ENCODE measurements at regions not wholly inside any gene's neighbourhood (a gene's known extent, or its start where the extent isn't known, plus 50 kb on each side); places are given as distances from the start of the nearest gene placed in this dataset.

DNA sequence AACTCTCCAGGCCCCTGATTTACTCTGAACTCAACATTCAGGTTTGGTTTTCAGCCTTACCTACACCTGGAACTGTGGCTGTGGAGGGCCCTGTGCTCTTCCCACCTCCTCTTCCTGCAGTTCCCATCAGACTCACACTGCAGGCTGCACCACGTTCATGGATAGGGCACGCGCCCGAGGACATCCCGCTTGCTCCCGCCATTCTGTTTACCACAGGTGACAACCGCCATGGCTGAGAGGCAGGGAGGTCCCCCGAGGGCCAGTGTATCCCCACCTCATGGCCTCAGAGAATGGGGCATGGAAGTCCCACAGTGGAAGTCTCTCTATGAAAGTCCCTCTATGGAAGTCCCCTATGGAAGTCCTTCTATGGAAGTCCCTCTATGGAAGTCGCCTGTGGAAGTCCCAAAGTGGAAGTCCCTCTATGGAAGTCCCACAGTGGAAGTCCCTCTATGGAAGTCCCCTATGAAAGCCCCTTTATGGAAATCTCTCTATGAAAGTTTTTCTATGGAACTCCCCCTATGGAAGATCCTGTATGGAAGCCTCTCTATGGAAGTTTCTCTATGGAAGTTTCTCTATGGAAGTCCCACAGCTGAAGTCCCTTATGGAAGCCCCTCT lies 358.4 kb upstream of the SALL3 start:
- H3K9me3 ChIP-seq = peaks cover 0 to 43% of the 10 kb centered on the region in 2 donors
- TF ChIP-seq POLR2AphosphoS5 (IDR thresholded peaks at IDR 0.05) = no peak
- TF ChIP-seq, protein P1, sequence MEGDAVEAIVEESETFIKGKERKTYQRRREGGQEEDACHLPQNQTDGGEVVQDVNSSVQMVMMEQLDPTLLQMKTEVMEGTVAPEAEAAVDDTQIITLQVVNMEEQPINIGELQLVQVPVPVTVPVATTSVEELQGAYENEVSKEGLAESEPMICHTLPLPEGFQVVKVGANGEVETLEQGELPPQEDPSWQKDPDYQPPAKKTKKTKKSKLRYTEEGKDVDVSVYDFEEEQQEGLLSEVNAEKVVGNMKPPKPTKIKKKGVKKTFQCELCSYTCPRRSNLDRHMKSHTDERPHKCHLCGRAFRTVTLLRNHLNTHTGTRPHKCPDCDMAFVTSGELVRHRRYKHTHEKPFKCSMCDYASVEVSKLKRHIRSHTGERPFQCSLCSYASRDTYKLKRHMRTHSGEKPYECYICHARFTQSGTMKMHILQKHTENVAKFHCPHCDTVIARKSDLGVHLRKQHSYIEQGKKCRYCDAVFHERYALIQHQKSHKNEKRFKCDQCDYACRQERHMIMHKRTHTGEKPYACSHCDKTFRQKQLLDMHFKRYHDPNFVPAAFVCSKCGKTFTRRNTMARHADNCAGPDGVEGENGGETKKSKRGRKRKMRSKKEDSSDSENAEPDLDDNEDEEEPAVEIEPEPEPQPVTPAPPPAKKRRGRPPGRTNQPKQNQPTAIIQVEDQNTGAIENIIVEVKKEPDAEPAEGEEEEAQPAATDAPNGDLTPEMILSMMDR (IDR thresholded peaks at IDR 0.05) = no peak
- no peak for TF ChIP-seq POLR2A (IDR thresholded peaks at IDR 0.05)
- no peak overlapping the region for H3K27ac ChIP-seq
- H3K36me3 ChIP-seq = no peaks in the 10 kb centered on the region
- no peaks in the 10 kb centered on the region for H3K4me1 ChIP-seq
- H3K27me3 ChIP-seq = peaks cover 0 to 22% of the 10 kb centered on the region in 2 donors
- intact Hi-C loops (cut with DNase I; ENCODE audit: low total_unique reads) = no loop called here
- no peak for DNase-seq (ENCODE audit: low spot score in 2 of 2)
- no peak overlapping the region for H3K4me3 ChIP-seq

DNA sequence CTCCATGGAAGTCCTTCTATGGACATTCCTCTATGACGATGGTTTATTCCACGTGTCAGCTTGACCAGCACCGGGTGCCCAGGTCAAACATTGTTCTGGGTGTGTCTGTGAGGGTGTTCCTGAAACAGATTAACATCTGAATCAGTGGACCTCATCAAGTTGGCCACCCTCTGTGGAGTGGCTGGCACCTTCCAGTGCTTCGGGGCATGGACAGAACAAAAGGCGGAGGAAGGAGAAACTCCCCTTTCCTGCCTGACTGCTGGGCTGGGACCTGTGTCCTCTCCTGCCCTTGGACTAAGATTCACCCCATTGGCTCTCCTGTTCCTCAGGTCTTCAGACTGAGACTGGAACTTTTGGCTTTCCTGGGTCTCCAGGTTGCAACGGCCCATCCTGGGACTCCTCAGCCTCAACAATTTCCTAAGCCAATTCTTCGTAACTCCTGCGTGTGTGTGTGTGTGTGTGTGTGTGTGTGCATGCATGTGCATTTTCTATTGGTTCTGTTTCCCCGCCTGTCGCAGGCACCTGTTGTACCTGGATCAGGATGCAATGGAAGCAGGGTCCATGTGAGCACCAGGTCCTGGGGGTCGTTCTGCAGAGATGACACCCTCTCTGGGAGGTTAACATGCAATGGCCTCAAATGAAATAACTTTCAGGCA lies 357.2 kb upstream of the SALL3 start:
- Histone ChIP-seq H3K27ac (no peak overlapping the region), H3K9me3 (peaks cover 0 to 32% of the 10 kb centered on the region in 2 donors), H3K36me3 (no peaks in the 10 kb centered on the region), H3K4me1 (no peaks in the 10 kb centered on the region), H3K27me3 (peaks cover 0 to 28% of the 10 kb centered on the region in 2 donors), H3K4me3 (no peak overlapping the region)
- DNase-seq (ENCODE audit: low spot score in 2 of 2) = no peak
- TF ChIP-seq POLR2AphosphoS5 (IDR thresholded peaks at IDR 0.05) = no peak
- TF ChIP-seq, protein P1 (IDR thresholded peaks at IDR 0.05) = no peak
- no peak for TF ChIP-seq POLR2A (IDR thresholded peaks at IDR 0.05)
- intact Hi-C loops (cut with DNase I; ENCODE audit: low total_unique reads) = no loop called here

DNA sequence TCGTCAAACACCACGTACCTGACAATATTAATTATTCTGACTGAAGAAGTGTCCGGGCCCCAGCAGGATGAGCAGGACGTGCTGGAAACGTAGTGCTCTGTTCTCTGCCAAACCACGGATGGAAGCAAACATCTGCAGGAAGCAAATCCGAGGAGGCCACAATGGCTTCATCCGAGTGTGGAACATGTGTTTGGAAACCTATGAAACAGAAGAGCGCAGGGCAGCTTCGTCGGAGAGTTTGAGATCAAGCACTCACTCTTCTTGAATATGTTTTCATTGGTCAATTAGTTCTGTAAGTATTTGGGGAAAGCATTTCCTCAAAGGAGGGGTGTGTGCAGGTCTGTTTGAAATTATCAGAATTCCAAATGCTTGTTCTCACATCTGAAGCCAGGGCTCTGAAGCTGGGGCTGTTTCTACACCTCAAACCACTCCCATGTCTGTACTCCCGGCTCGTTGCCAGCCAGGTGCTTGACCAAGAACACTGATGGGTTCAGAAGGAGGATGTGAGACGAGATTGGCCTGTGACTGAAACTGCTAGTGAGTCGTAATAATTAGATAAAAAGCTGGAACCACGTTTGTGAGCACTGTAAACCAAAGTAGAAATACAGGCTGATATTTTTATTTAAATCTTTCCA lies 356.6 kb upstream of the SALL3 start:
- Histone ChIP-seq H3K9me3 (peaks cover 0 to 27% of the 10 kb centered on the region in 2 donors), H3K27ac (no peak overlapping the region), H3K36me3 (no peaks in the 10 kb centered on the region), H3K27me3 (peaks cover 0 to 32% of the 10 kb centered on the region in 2 donors), H3K4me1 (no peaks in the 10 kb centered on the region), H3K4me3 (no peak overlapping the region)
- no peak for TF ChIP-seq POLR2AphosphoS5 (IDR thresholded peaks at IDR 0.05)
- intact Hi-C loops (cut with DNase I; ENCODE audit: low total_unique reads) = no loop called here
- DNase-seq (ENCODE audit: low spot score in 2 of 2) = no peak

DNA sequence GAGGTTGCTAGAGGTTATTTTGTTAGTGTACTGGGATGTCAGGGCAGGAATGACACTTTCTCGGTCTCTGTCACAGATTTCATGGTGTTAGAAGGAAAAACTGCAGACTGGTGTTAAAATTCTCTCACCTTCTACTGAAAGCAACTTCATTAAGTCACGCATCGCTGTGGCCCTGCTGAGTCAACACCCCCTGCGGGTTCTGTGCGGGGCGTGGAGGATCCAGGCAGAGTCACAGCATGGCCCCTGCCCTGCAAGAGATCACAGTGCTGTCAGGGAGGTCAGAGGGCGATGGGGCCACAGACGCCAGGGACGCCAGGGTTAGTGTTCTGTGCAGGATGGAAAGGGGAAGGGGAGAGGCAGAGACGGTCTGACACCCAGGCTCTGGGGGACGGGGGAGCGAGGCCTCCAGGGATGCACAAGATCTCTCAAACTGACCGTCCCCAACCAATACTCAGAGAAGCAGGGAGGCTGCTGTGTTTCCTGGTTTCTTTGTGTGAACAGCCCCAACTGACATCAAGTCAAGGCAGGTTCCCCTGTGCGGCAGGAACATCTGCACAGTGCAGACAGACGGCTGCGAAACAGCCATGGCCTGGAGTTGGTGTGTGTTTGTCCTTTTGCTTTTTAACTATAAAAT lies 354.9 kb upstream of the SALL3 start:
- intact Hi-C loops (cut with DNase I; ENCODE audit: low total_unique reads) = no loop called here
- TF ChIP-seq, protein P1 (IDR thresholded peaks at IDR 0.05) = no peak
- TF ChIP-seq POLR2A (IDR thresholded peaks at IDR 0.05) (no peak), POLR2AphosphoS5 (IDR thresholded peaks at IDR 0.05) (no peak)
- H3K4me1 ChIP-seq = no peaks in the 10 kb centered on the region
- H3K9me3 ChIP-seq = peaks cover 0 to 22% of the 10 kb centered on the region in 2 donors
- no peak overlapping the region for H3K4me3 ChIP-seq
- H3K27ac ChIP-seq = no peak overlapping the region
- no peaks in the 10 kb centered on the region for H3K36me3 ChIP-seq
- DNase-seq (ENCODE audit: low spot score in 2 of 2) = no peak
- H3K27me3 ChIP-seq = peaks cover 0 to 38% of the 10 kb centered on the region in 2 donors

- no peaks in the 10 kb centered on the region for H3K36me3 ChIP-seq
- H3K27me3 ChIP-seq = peaks cover 0 to 38% of the 10 kb centered on the region in 2 donors
- no peaks in the 10 kb centered on the region for H3K4me1 ChIP-seq
- TF ChIP-seq, protein P1 (IDR thresholded peaks at IDR 0.05) = no peak
- TF ChIP-seq POLR2AphosphoS5 (IDR thresholded peaks at IDR 0.05) (no peak), POLR2A (IDR thresholded peaks at IDR 0.05) (no peak)
- H3K27ac ChIP-seq = no peak overlapping the region
- H3K4me3 ChIP-seq = no peak overlapping the region
- no peak for DNase-seq (ENCODE audit: low spot score in 2 of 2)
- peaks cover 0 to 20% of the 10 kb centered on the region in 2 donors for H3K9me3 ChIP-seq
- intact Hi-C loops (cut with DNase I; ENCODE audit: low total_unique reads) = no loop called here
Measured at GRCh38 chr18:78625847-78626246, 353.8 kb upstream of the SALL3 start.
